PC-9 (cell line): ENCODE measurements at regions not wholly inside any gene's neighbourhood (a gene's known extent, or its start where the extent isn't known, plus 50 kb on each side); places are given as distances from the start of the nearest gene placed in this dataset.

Experiments
- CTCF ChIP-seq: fragments of 200-600 bp; sonication (generic); conservative IDR thresholded peaks from 2 replicates; pipeline ENCODE4 v1.6.1; 2017; ENCODE audit warnings: mixed run types, antibody characterized with exemption, mild to moderate bottlenecking, moderate library complexity
- EZH2 ChIP-seq: fragments of 200-600 bp; sonication (generic); IDR thresholded peaks from 2 replicates; pipeline ENCODE4 v1.8.0; 2017; ENCODE audit warnings: antibody characterized with exemption, low read depth

GRCh38 chr5:51172903-51173626, 210.2 kb upstream of the ISL1 start:
- TF ChIP-seq CTCF, result no peak
- no peak for TF ChIP-seq EZH2
